Left hindlimb (tissue), 1 donor: ENCODE measurements at regions not wholly inside any gene's neighbourhood (a gene's known extent, or its start where the extent isn't known, plus 50 kb on each side); places are given as distances from the start of the nearest gene placed in this dataset.

Experiments used
- DNase-seq: peaks from one replicate; pipeline ENCODE4 v3.0.0-alpha.2; 2018

DNA sequence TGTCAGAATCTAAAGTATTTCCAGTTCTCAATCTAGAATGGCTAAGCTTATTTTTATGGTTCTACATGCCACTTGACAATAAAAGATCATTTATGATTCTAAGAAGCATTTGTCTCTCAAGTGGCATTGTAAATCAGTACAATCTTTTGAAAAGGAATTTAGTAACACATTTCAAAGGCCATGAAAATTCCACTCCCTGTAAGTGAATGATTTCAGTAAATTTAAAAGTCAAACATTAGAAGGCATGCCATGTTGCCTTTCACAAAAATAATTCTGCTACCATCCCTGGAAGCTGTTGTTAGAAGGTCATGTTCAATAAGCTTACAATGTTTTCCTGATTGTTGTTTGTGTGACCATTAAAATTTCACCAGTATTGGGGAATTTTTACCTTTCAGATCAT, 142.9 kb downstream of the RPIA start:
- no peak for DNase-seq

DNA sequence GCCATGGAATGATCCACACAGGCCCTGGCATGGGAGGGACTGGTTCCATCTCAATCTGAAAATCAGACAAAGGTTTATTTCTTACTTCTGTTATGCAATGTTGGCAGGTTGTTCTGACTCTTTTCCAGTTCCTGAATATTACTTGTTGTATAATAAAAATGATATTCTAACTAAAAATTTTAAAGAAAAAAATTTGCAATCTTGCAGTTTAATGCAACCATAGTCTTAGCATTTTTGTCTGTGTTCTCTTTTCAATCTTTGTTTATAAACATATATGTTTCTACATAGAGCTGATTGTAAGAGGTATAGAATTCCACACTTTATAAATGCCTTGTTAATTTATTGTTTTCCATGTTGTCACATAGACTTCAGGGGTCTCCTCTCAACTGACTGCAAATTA, 143.4 kb downstream of the RPIA start:
- DNase-seq: no peak

- DNase-seq: no peak
These were observed 144.3 kb downstream of the RPIA start for GRCh38 chr2:88835726-88836125.

DNA sequence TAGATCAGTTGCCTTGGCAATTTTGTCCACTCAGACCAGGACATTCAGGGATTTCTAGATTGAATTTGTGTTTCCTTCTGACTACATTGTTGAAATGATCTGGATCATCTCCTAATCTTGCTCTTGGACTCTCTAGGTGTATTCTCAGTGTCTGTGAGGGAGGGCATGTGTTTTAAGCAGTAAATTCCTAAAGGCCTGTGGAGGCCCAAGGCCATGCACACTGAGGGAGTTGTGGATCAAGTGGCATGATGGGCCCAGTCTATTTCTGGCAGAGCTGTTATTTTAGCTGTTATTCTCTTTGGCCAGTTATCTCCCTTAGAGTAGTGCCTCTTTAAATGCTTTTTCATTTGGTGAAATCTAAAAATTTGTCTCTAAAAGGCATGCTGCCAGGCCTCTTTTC, 144.9 kb downstream of the RPIA start:
- no peak for DNase-seq

GRCh38 chr2:88837511-88838160, 146.2 kb downstream of the RPIA start:
- DNase-seq: no peak

DNA sequence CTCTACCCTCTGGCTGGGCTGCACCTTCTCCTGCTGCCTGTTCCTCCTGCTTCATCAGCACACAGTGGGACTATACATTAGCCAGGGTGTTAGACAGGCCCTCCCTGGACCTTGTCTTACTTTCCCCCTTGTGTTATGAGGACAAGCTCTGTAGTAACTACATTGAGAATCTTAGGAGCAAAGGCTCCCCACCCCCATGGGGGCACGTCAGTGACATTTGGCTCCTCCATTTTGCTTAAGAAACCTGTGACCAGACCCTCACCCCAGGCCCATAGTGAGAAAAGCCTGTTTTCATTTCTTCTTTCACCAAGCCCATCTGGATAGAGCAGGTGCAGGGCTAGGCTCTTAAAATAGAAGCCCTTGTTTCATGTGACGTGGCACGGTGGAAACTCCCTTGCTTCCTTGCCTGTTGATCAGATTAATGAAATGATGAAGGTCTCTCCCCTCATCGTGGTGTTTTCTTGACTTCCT, 146.7 kb downstream of the RPIA start:
- DNase-seq: no peak

DNA sequence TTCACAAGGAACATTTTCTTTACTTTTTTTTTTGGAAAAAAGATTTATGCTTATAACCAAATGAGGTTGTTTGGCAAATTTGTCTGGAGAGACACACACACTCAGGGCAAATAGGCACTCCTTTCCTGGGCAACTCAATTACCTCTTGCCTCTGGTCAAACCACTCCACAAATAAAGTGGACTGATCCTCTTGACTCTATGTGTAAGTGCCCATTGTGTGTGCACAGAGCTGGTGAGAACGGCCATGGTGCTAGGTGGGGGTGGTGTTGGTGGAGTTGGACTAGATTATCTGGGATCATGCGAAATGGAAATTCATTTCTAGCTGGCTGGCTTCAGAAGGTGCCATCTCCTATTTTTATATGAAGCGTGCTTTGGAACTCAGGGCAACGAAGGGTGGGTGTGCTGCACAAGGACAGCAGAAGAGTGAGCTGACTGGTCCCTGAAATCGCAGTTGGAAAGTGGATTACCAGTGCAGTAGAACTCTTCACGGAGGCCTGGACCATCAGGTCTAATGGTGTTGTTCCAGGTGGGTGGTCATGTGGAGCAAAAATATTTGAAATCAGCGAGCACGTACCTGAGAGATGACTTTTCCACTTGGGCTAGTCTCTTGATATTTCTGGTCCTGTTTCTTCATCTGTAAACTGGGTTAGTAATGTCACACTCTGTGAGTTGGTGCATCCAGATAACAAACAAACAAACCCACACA, 149.9 kb downstream of the RPIA start:
- no peak for DNase-seq

DNA sequence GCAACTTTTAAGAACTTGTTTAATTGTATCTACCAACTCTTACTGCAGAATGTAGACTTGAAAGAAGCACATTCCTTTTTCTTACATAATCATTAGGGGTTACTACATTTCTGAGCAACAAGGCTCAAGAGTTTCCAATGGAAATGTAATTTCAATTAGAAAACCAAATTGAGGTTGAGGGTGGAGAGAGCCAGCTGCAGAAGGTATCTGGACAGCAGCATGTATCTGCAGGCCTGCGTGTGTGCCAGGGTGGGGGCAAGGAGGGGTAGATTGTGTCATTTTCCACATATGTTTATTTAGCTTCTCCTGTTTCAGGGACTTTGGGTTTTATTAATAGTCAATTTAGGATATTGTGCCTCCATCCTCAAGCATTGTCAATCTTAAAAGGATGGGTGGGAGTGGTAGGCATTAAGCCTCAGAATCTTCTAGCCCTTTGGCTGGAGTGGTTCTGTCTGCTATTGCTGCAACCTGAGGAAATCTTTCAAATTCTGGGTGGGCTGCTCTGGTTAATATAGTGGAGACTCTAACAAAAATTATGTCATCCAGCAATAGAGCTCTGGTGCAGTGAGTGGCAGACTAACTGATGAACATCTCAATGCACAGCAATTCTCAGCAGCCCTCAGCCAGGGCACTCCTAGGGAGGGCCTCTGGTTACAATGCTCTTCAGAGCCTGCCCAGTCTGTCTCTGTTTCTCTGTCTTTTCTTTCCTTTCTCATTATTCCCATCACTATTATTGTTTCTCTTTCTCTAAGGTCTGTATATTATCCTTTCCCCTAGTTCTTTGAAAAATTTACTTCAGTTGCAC, 151.4 kb downstream of the RPIA start:
- DNase-seq: no peak

- no peak for DNase-seq
These were observed 152.2 kb downstream of the RPIA start for GRCh38 chr2:88843651-88844050.

GRCh38 chr2:88844960-88845359, 153.5 kb downstream of the RPIA start:
- DNase-seq: no peak

DNA sequence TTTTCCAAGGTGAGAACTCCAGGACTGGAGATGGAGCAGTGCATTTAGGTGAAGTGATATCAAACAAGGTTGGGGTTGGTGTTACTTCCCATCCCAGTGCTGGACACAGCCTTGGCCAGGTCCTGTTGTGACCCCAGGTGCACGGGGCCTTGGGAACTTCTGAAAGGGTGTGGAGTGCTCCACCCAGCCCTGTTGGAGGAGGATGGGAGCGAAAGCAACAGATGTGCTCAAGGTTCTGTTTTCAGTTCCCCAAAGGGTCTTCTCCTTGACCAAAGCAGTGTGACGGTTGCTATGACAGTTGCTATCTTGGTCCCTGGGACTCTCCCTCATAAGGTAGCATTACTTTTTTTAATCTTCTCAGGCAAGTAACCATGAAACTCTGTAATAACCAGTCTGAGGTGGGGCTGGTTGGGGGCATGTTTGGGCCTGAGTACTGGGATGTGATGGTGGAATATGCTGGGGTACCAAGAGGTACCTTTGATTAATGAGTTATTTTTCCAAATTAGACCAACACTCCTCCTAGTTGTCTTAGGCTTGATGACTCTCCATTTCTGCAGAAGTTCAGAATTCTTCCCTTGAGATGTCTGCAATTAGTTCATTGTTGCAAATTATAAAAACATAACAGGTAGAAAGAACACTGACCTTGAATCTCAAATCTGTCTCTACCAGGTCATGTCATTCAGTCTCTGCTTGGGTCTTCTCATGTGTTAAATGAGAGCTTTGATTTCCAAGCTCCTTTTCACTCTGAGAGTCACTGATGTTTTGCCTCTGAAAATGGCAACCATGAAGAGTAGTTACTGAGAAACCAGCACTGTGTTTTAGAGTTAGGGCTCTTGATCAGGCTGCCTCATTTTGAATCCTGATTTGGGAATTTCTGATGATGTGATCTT, 154.5 kb downstream of the RPIA start:
- DNase-seq: no peak

GRCh38 chr2:88852753-88853402, 161.4 kb downstream of the RPIA start:
- DNase-seq: no peak

DNA sequence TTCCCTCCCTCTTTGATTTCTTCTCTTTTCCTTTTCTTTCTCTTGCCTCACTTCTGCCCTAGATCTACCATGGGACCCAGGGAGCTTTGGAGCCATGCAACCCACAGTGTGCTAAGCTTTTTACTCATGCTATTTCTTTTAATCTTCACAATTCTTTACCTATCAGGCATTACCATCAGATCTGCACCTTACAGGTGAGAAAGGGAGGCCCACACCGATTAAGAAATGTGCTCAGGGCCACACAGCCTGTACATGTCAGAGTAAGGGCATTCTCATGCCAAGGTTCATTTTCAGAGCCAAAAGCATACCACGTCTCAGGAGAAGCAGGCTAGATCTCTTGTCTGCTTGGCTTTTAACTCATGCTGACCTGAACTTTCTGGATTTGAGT, 161.9 kb downstream of the RPIA start:
- no peak for DNase-seq

DNA sequence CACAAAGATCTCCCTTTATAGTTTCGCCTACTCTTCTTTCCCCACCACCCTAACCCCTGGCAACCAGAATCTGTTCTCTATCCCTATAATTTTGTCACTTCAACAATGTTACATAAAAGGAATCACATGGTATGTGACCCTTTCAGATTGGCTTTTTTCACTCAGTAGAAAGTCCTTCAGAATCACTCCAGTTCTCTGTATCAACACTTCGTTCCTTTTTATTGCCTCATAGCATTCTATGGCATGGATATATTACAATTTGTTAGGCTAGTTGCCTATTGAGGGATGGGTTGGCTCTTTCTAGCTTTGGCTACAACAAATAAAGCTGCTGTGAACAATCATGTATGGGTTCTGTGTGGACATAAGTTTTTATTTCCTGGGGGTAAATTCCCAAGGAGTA, 163.1 kb downstream of the RPIA start:
- DNase-seq: no peak

DNA sequence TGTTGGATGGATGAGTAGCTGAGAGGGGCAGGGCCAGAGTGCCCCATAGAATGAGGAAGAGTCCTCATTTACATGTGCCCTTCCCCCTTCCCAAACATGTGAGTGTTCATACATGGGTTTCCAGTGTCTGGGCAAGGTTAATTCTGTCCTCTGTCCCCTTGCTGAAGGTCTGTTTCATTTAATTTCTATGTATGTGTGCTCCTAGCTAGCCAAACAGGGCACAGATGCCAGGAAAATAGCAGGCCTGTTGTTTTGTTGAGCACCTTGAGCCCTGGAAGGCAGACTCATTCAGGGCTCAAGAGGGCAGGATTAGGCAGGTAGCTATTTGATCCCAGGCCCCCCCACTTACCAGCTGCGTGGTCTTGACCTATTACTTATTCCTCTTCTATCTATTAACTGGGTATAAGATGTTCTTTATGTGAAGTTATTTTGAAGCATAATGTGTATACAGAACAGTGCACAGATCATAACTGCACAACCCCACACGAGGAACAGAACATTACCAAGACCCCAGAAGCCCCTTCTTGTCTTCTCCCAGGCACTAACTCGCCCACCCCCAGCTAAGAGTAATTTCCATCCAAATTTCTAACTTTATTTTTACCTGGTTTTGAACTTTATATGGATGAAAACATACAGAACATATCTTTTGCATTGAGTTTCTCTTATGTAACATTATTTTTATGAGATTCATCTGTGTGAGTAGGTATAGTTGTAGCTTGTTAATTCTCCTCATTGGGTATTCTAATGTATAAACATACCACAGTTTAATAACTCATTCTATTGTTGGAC, 164.3 kb downstream of the RPIA start:
- DNase-seq: no peak

GRCh38 chr2:88856409-88857135, 165.1 kb downstream of the RPIA start:
- no peak for DNase-seq

GRCh38 chr2:88857274-88857741, 165.8 kb downstream of the RPIA start:
- no peak for DNase-seq

- no peak for DNase-seq
These were observed 166.5 kb downstream of the RPIA start for GRCh38 chr2:88857951-88858411.

DNA sequence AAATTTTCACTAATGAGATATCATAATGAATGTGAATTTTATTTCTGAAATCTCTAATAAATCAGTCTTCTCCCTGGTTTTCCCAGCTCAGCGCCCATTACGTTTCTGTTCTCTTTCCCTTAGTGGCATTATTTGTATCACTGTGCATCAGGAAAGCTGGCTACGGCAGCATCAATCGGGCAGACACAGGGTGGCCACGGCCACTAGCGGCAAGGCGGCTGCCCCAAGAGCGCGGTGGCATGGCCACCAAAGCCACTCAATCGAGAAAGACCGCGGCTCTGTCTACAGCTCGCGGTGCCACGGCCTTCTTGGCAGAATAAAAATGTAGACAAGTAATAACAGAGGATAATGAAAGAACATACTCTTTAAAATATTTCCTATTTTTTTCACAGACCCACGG, 168.0 kb downstream of the RPIA start:
- DNase-seq: no peak

- no peak for DNase-seq
These were observed 169.1 kb downstream of the RPIA start for GRCh38 chr2:88860421-88861075.
